KMS-11 (cell line): ENCODE measurements at regions not wholly inside any gene's neighbourhood (a gene's known extent, or its start where the extent isn't known, plus 50 kb on each side); places are given as distances from the start of the nearest gene placed in this dataset.

ENCODE experiments used
- H2AFZ ChIP-seq: fragments of 200-600 bp; sonication (generic); 2 replicates; pipeline ENCODE4 v1.6.1; 2016; ENCODE audit warnings: antibody characterized with exemption, mixed run types, low read depth
- H3K27ac ChIP-seq: fragments of 200-600 bp; sonication (generic); 2 replicates; pipeline ENCODE4 v1.6.1; 2016; ENCODE audit warnings: mild to moderate bottlenecking, mixed run types
- H3K27me3 ChIP-seq: fragments of 200-600 bp; sonication (generic); 2 replicates; pipeline ENCODE4 v1.6.1; 2017; ENCODE audit warnings: mild to moderate bottlenecking, low read depth, mixed run types, moderate library complexity; ENCODE audit not compliant: insufficient read depth
- H3K36me3 ChIP-seq: fragments of 200-600 bp; sonication (generic); 2 replicates; pipeline ENCODE4 v1.6.1; 2017; ENCODE audit warnings: mild to moderate bottlenecking, mixed run types; ENCODE audit not compliant: insufficient read depth
- H3K4me1 ChIP-seq: fragments of 200-600 bp; sonication (generic); 2 replicates; pipeline ENCODE4 v1.6.1; 2016; ENCODE audit warnings: mild to moderate bottlenecking, low read depth, mixed run types; ENCODE audit not compliant: poor library complexity, severe bottlenecking
- H3K4me2 ChIP-seq: fragments of 200-600 bp; sonication (generic); 2 replicates; pipeline ENCODE4 v1.7.0; 2016; ENCODE audit warnings: mild to moderate bottlenecking, mixed run types
- H3K4me3 ChIP-seq: fragments of 200-600 bp; sonication (generic); IDR thresholded peaks from 2 replicates; pipeline ENCODE4 v1.6.1; 2017; ENCODE audit warnings: low read depth, low read length, mixed read lengths; ENCODE audit not compliant: insufficient read depth
- H3K79me2 ChIP-seq: fragments of 200-600 bp; sonication (generic); 2 replicates; pipeline ENCODE4 v1.6.1; 2016; ENCODE audit warnings: low read depth, mixed run types; ENCODE audit not compliant: insufficient read depth
- H3K9ac ChIP-seq: fragments of 200-600 bp; sonication (generic); 2 replicates; pipeline ENCODE4 v1.6.1; 2016; ENCODE audit warnings: mild to moderate bottlenecking, mixed run types
- H4K20me1 ChIP-seq: fragments of 200-600 bp; sonication (generic); 2 replicates; pipeline ENCODE4 v1.6.1; 2016; ENCODE audit warnings: mild to moderate bottlenecking, mixed run types; ENCODE audit not compliant: insufficient read depth
- TF ChIP-seq, protein P1 (sequence below): fragments of 200-600 bp; sonication (generic); conservative IDR thresholded peaks from 2 replicates; pipeline ENCODE4 v1.6.1; 2017; ENCODE audit warnings: low read depth, mild to moderate bottlenecking, antibody characterized with exemption, low read length, moderate library complexity, mixed read lengths

DNA sequence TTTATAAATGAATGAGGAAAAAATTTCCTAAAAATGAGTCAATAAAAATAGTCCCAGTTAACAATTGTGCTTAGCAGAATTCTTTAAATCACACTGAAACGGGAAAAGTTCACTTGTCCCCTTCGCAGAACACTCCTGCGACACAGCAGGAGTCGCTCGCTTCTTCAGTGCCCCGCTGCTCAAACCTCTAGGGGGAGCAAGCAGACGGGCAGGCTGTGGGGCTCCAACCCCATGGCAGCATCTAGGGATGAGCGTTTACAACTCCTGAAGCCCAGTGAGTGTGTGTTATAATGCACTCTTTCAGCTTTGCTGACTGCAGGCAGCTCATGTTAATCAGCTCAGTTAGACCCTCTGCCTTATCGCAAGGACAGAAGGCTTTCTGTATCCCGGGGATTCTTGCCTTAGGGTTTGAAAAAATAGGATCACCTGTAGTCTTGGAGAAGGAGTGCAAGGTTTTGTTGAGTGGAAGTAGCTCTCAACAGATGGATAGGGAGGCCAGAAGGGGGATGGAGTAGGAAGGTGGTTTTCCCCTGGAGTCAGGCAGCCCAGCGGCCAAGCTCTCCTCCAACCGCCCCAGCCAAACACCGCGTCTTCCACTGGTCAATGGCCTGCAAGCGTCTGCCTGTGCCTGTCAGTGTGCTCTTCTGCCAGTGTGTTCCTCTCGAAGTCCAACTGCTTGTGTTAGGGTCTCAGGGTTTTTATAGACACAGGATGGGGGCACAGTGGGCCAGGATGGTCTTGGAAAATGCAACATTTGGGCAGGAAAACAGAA lies 1977.7 kb upstream of the LRRTM1 start:
- Histone ChIP-seq H4K20me1 (no peaks in the 10 kb centered on the region), H3K4me2 (no peak overlapping the region), H3K79me2 (no peaks in the 10 kb centered on the region), H2AFZ (no peak overlapping the region), H3K27ac (no peak overlapping the region), H3K36me3 (no peaks in the 10 kb centered on the region), H3K4me1 (no peaks in the 10 kb centered on the region), H3K27me3 (no peaks in the 10 kb centered on the region), H3K9ac (no peak overlapping the region), H3K4me3 (no peak overlapping the region)
- TF ChIP-seq, protein P1, sequence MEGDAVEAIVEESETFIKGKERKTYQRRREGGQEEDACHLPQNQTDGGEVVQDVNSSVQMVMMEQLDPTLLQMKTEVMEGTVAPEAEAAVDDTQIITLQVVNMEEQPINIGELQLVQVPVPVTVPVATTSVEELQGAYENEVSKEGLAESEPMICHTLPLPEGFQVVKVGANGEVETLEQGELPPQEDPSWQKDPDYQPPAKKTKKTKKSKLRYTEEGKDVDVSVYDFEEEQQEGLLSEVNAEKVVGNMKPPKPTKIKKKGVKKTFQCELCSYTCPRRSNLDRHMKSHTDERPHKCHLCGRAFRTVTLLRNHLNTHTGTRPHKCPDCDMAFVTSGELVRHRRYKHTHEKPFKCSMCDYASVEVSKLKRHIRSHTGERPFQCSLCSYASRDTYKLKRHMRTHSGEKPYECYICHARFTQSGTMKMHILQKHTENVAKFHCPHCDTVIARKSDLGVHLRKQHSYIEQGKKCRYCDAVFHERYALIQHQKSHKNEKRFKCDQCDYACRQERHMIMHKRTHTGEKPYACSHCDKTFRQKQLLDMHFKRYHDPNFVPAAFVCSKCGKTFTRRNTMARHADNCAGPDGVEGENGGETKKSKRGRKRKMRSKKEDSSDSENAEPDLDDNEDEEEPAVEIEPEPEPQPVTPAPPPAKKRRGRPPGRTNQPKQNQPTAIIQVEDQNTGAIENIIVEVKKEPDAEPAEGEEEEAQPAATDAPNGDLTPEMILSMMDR: no peak

DNA sequence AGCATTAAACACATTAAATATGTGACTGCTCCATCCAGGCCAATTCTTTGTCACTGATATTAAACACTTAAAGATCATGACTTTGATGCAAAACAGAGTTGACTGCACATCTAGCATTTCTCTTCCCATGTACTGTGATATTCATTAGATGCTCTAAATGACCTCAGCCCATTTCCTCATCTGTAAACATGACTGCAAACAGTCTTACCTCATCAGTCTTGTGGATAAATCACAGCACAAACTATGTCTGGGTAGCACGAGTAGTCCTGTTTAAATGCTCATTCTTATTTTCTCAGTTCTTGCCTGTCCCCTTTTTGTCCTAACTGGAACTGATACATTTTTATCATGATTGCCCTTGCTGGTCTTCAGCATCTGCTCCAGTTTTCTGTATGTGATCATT lies 1974.8 kb upstream of the LRRTM1 start:
- Histone ChIP-seq H3K4me2 (no peak overlapping the region), H2AFZ (no peak overlapping the region), H3K27ac (no peak overlapping the region), H3K9ac (no peak overlapping the region), H4K20me1 (no peaks in the 10 kb centered on the region), H3K27me3 (no peaks in the 10 kb centered on the region), H3K36me3 (no peaks in the 10 kb centered on the region), H3K79me2 (no peaks in the 10 kb centered on the region), H3K4me3 (no peak overlapping the region), H3K4me1 (no peaks in the 10 kb centered on the region)
- TF ChIP-seq, protein P1: no peak

DNA sequence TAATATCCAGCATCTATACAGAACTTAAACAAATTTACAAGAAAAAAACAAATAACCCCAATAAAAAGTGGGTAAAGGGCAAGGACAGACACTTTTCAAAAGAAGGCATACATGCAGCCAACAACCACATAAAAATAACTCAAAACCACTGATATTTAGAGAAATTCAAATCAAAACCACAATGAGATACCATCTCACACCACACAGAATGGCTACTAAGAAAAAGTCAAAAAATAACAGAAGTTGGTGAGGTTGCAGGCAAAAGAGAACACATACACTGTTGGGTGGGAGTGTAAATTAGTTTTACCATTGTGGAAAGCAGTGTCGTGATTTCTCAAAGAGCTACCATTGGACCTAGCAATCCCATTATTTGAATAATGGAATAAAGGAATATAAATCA lies 1973.9 kb upstream of the LRRTM1 start:
- Histone ChIP-seq H3K4me3 (no peak overlapping the region), H3K27me3 (no peaks in the 10 kb centered on the region), H3K9ac (no peak overlapping the region), H3K4me1 (no peaks in the 10 kb centered on the region), H3K4me2 (no peak overlapping the region), H4K20me1 (no peaks in the 10 kb centered on the region), H3K79me2 (no peaks in the 10 kb centered on the region), H3K27ac (no peak overlapping the region), H2AFZ (no peak overlapping the region), H3K36me3 (no peaks in the 10 kb centered on the region)
- TF ChIP-seq, protein P1: no peak

DNA sequence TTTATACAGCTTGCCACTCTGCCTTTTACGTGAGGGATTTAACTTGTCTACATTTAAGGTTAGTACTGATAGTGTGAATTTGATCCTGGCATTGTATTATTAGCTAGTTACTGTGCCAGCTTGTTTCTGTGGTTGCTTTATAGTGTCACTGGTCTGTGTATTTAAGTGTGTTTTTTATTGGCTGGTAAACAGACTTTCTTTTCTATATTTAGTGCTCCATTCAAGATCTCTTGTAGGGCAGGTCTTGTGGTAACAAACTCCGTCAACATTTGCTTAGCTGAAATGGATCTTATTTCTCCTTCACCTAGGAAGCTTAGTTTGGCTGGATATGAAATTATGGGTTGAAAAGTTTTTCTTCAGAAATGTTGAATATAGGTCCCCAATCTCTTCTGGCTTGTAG lies 1971.0 kb upstream of the LRRTM1 start:
- H3K4me3 ChIP-seq: no peak overlapping the region
- no peaks in the 10 kb centered on the region for H4K20me1 ChIP-seq
- H3K4me2 ChIP-seq: no peak overlapping the region
- H3K36me3 ChIP-seq: no peaks in the 10 kb centered on the region
- no peak overlapping the region for H3K9ac ChIP-seq
- TF ChIP-seq, protein P1: no peak
- no peak overlapping the region for H3K27ac ChIP-seq
- H3K79me2 ChIP-seq: no peaks in the 10 kb centered on the region
- H2AFZ ChIP-seq: no peak overlapping the region
- no peaks in the 10 kb centered on the region for H3K4me1 ChIP-seq
- H3K27me3 ChIP-seq: no peaks in the 10 kb centered on the region
